Stimulated activated CD8-positive, alpha-beta memory T cell treated with anti-CD3 and anti-CD28 coated beads, Interleukin-12 subunit alpha, Interleukin-12 subunit beta, amount 100 ng/mL, for 4 hours (primary cell): ENCODE measurements at regions not wholly inside any gene's neighbourhood (a gene's known extent, or its start where the extent isn't known, plus 50 kb on each side); places are given as distances from the start of the nearest gene placed in this dataset.
"Not testable (repeated sequence)": the region's sequence is repeated elsewhere in the genome, so short reads cannot be mapped to it uniquely, and the experiment has no call there.

Experiments used
- DNase-seq: peaks from one replicate; pipeline ENCODE4 v3.0.0-alpha.2; 2020; ENCODE audit warnings: low read depth

GRCh38 chr6:134605034-134605433 lies 287.1 kb upstream of the SGK1 start:
- no peak for DNase-seq

DNA sequence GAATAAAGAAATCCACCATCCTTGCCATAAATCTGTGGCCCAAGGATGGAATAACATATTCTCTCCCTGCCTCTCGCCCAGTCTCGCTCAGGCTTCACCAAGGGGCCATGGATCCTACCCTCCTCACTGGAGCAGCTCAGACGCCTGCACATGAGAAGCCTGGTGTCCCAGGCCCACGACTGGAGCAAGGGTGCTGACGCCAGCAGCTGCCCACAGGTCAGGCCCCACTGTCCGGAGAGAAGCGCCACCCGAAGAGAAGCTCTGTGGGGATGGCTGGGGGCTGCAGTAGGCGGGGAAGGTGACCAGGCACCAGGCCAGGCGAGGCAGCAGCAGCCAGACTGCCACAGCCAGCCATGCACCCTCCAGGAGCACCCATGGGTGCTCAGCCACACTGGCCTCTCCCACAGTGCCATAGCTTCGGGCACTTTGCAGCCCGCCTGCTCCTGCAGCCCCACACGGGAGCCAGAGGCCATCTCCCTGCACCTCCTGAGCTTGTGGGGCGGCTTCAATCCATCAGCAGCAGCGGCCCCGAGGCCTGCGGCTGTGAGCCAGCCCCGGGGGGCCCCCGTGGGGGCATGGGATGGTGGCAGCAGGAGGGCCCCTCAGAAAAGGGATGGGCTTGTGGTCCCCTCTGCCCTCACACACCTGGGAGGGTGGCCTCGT lies 286.2 kb upstream of the SGK1 start:
- DNase-seq, result no peak

DNA sequence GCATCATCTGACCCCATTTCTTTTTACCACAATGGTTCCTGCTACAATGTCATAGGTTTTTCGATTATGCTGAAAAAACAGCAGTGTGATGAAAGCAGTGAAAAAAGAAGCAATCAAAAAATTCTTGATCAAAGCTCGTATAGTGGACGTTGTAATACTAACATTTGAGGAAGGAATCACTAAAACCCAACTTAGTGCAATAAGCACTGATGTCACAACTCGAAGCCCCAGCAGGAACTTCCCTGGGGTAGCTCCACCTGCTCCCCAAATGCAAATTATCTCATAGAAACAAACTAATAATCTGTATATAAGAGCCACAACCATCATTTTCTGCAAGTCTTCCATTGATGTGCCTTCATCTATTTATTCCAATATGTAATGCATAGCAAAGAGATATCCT lies 285.6 kb upstream of the SGK1 start:
- DNase-seq, result no peak

- no peak for DNase-seq
Observed at GRCh38 chr6:134602123-134602522, 284.2 kb upstream of the SGK1 start.

- DNase-seq, result no peak
Observed at GRCh38 chr6:134600671-134601070, 282.8 kb upstream of the SGK1 start.

DNA sequence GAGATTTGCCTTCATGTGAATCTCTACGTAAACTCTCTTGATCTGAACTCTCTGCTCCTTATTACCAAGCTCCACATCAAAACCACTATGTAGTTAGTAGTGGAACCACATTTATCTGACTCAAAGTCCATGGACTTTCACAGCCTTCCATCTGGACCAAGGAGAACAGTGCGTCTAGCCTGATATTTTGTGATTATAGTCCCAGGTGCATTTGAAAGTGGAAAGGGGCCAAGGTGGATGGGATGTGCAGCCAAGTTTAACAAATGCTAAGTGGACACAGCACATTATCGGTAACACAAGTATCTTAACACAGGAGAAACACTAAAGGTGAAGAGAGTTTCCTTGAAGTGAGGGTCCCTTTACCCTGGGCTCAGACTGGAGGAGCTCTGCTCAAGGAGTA lies 281.2 kb upstream of the SGK1 start:
- DNase-seq, result no peak

DNA sequence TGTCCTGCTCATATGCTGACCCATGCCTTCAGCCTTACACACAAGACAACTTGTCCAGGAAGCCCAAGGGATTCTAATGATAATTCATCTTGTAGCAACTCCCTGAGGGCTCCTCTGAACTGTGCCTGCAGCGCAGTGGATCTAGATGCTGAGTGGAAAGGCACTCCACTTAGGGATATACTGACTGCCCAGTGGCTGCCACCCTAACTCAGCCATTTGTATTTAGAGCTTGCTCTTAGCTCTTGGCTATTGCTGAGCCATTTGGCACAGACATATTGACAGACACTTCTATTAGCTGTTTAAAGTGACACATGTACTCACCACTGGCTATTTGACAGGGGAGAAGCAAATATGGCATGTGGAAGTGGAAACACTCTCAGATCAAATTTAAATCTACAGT lies 278.3 kb upstream of the SGK1 start:
- no peak for DNase-seq

- DNase-seq, result no peak
Observed at GRCh38 chr6:134594881-134595280, 277.0 kb upstream of the SGK1 start.

- no peak for DNase-seq
Observed at GRCh38 chr6:134593887-134594286, 276.0 kb upstream of the SGK1 start.

DNA sequence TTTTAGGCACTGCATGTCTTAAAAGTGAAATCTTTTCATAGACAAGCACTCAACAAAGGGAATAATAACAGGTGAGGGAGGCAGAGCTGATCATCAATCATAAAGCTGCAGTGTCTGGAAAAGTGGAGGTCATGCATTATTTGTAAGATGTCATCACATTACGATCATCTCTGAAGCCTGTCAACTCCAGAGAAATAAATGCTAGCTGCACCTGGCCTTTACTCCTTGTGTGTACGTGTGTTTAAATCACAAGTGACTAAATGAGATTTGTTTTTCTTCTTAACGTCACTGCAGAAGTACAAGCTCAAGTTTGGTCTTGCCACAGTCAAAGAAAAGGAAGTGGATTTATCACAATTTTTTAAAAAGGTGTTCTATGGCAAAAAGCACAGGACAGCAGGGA lies 275.5 kb upstream of the SGK1 start:
- no peak for DNase-seq

GRCh38 chr6:134593024-134593423 lies 275.1 kb upstream of the SGK1 start:
- DNase-seq, result no peak

DNA sequence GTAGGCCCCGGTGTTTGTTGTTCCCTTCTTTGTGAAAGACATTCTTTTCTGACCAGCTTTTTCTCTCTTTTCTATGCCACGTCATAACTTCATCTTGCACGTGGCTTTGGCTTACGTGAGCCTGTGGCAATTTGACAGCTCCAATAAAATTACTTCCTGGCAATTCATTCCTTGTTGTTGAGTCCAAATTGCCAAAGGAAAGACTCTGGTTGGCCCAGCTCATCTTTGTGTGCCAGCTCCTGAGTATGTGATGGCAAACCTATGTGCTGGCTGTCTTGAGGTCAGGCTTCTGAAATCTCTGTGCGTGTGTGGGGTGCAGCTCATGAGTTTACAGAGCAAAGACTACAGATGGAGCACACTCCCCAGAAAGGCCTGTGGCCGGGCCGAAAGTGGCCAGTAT lies 272.5 kb upstream of the SGK1 start:
- no peak for DNase-seq

DNA sequence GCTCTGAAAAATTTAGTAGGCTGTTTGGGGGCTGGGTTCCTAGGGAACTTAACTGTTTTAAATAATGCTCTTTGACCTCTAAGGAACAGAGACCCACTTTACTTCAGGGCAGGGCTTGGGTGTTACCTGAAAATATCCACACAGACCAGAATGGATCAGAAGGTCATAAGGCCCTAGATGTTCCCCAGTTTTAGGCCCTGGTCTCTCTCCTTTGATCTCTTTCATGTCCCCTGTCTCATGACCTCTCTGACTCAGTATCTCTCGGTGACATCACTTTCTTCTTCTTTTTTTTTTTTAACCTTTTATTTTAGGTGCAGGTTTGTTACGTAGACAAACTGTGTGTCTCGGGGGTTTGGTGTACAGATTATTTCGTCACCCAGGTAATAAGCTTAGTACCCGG lies 272.1 kb upstream of the SGK1 start:
- no peak for DNase-seq

GRCh38 chr6:134589512-134589911 lies 271.6 kb upstream of the SGK1 start:
- DNase-seq, result no peak

DNA sequence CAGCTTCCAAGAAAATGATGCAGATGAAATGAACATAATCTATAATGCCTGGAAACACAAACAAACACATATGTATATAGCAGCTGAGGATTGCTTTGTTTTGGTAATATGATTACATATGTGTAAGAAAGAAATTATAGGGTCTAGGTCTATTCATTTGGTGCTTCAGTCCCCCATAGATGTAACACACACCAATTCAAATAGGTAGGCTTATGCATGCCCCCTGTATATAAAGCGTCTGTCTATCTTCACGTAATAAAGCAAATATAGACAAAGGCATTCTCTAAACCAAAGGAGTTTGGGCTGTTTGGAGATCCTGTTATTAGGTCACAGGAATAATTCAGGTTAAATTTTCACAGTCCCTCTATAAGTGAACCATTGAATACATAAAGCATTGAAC lies 270.4 kb upstream of the SGK1 start:
- DNase-seq, result no peak

DNA sequence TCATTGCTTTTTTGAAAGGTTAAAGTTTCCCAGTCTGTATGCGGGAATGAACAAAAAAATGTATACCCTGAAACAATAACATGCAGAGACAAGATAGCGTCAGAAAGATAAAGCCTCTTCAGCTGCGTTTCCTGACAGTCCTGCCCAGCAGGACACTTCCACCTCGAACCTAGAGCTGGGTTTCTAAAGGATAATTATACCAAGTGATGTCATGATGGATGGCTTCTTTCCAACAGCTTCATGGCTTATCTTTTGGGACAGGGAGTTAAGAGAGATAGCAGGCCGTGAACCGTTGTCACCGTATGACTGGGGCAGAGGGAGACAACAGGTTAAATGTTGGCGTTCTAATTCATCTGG lies 267.6 kb upstream of the SGK1 start:
- DNase-seq, result no peak

- no peak for DNase-seq
Observed at GRCh38 chr6:134584847-134585516, 267.1 kb upstream of the SGK1 start.

- no peak for DNase-seq
Observed at GRCh38 chr6:134577998-134578397, 260.1 kb upstream of the SGK1 start.

DNA sequence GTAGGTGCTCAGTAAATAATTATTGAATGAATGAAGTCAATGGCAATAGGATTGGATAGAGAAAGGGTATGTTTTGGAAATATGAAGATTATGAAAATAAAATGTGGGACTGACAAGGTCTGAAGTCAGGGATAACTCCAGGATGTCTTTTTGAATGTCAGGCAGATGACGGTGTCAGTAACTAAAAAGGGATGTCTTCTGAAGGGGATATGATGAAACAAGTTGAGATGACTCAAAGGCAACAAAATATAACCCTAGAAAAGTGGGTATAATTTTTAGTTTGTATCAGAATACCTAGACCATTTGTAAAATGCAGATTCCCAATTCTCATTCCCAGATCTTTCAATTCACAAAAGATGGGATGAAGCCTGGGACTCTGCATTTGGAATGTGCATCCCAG lies 257.3 kb upstream of the SGK1 start:
- DNase-seq, result no peak

DNA sequence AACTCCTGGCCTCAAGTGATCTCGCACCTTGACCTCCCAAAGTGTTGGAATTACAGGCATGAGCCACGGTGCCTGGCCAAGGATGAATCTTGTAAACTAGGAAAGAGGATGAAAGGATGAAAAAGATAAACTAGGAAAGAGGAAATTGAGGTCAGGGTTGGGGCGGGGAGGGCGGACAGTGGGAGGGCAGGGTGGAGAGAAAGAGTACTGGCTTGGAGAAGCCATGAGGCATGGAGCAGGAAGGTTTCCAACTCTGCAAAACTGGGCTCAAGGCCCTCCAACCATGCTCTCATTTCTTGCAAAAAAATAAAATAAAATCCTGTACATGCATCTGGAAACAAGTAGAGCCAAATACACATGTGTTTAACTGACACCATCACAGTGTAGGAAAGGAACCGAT lies 256.6 kb upstream of the SGK1 start:
- DNase-seq, result no peak

DNA sequence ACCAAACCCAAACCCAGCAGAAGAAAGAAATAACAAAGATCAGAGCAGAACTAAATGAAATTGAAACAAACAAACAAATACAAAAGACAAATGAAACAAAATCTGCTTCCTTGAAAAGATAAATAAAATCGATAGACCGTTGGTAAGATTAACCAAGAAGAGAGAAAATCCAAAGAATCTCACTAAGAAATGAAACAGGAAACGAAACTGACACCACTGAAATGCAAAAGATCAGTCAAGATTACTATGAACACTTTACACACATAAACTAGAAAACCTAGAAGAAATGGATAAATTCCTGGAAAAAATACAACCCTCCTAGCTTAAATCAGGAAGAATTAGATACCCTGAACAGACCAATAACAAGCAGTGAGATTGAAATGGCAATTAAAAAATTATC lies 252.1 kb upstream of the SGK1 start:
- not testable (repeated sequence) for DNase-seq

- no peak for DNase-seq
Observed at GRCh38 chr6:134564705-134565104, 246.8 kb upstream of the SGK1 start.

DNA sequence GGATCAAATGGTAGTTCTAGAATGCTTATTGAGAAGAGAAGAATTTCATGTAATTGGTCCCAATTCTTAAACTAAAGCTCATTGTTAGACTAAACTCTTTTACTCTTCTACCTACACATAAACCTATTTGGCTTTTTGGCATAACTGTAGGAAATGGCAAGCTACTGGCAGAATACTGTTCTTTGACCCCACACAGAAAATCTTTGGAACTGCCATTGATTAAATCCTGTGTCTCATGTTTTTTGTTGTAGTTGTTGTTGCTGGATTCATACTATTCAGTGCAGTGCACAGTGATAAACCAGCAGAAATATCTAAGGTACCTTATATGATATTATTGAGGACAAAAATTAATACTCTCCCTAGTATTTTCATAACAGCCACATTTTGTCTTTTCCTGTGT lies 242.1 kb upstream of the SGK1 start:
- DNase-seq, result no peak

- no peak for DNase-seq
Observed at GRCh38 chr6:134557509-134557908, 239.6 kb upstream of the SGK1 start.
